HG03575 (cell line): ENCODE measurements at regions not wholly inside any gene's neighbourhood (a gene's known extent, or its start where the extent isn't known, plus 50 kb on each side); places are given as distances from the start of the nearest gene placed in this dataset.

Source experiments
- ATAC-seq: cut with Tn5 transposase; IDR thresholded peaks from one replicate; pipeline ENCODE4 v1.9.1; 2021; ENCODE audit not compliant: unreplicated experiment, insufficient number of reproducible peaks, low FRiP score; ENCODE audit errors: extremely low read depth

- ATAC-seq: no peak
Observed at GRCh38 chr6:170232186-170233002, 58.5 kb downstream of the DLL1 start.

- ATAC-seq: no peak
Observed at GRCh38 chr6:170231293-170232185, 59.3 kb downstream of the DLL1 start.

- ATAC-seq: no peak
Observed at GRCh38 chr6:170230520-170231292, 60.2 kb downstream of the DLL1 start.

- ATAC-seq: no peak
Observed at GRCh38 chr6:170229851-170230519, 60.9 kb downstream of the DLL1 start.

- no peak for ATAC-seq
Observed at GRCh38 chr6:170229396-170229795, 61.5 kb downstream of the DLL1 start.

- no peak for ATAC-seq
Observed at GRCh38 chr6:170228946-170229310, 62.0 kb downstream of the DLL1 start.

- no peak for ATAC-seq
Observed at GRCh38 chr6:170227996-170228945, 62.6 kb downstream of the DLL1 start.

GRCh38 chr6:170227521-170227983 lies 63.3 kb downstream of the DLL1 start:
- ATAC-seq: no peak

GRCh38 chr6:170226647-170227046 lies 64.2 kb downstream of the DLL1 start:
- ATAC-seq: no peak

GRCh38 chr6:170225852-170226417 lies 64.9 kb downstream of the DLL1 start:
- no peak for ATAC-seq

- ATAC-seq: no peak
Observed at GRCh38 chr6:170224694-170225660, 65.9 kb downstream of the DLL1 start.

GRCh38 chr6:170223718-170224693 lies 66.9 kb downstream of the DLL1 start:
- ATAC-seq: no peak

GRCh38 chr6:170222498-170223471 lies 68.1 kb downstream of the DLL1 start:
- ATAC-seq: no peak

GRCh38 chr6:170221753-170222400 lies 69.0 kb downstream of the DLL1 start:
- ATAC-seq: no peak
